ENCODE measurements at regions not wholly inside any gene's neighbourhood (a gene's known extent, or its start where the extent isn't known, plus 50 kb on each side); places are given as distances from the start of the nearest gene placed in this dataset.

DNA sequence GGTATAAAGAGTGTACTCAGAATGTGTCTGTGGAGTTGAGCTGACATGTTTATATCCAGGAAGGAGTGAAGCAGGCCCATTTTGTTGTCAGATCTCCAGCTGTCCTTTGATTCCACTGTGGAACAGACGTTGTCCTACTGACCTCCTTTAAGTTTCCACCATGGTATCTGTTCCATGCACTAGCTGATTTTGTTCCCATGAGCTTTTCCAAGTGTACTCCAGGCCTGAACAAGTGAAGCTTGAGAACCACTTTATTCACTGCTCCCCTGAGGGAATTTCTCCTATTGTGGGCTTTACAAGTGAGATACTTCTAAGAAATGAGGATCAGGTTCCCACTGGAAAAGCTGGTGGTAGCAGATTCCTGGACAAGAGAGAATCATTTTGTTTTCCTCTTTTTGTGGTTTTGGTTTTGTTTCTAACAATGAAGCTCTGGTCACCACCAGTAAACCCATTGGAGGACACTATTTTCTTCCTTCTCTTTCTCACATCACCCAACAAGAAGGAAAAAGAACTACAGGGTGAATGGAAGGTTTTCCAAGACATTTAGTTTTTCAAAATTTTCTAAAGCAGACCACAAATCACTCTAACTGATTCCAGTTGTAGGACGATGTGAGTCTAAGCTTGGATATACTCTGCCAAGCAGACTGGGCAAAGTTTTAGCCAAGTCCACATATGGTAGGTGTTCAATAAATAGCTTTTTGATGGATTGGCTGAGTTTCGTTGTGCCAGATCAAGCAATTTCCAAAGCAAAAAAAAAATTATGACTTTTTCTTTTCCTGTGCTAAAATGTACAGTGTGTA, 144.2 kb downstream of the JCAD start:
- BruUV-seq (replicated peaks) = no TSS peak
- Histone ChIP-seq H3K9me3 (replicated peaks; ENCODE audit: control insufficient read depth, insufficient read depth, low read depth, low read length) (no peaks in the 10 kb centered on the region), H3K9ac (ENCODE audit: insufficient read depth in 1 of 2, low read depth in 2 of 2, low read length in 2 of 2) (no peak overlapping the region), H3K9me1 (ENCODE audit: control insufficient read depth, insufficient read depth, low read length) (no peaks in the 10 kb centered on the region), H3K79me2 (ENCODE audit: control insufficient read depth, insufficient read depth, low read length) (no peaks in the 10 kb centered on the region), H3K27me3 (ENCODE audit: control insufficient read depth in 2 of 2, insufficient read depth in 2 of 2, low read length in 2 of 2) (peaks cover 2 to 3% of the 10 kb centered on the region in 2 experiments; a peak in 3 of 5 replicates), H3K4me3 (no peak overlapping the region), H3K27ac (ENCODE audit: extremely low read depth, low read depth, low read length) (no peak overlapping the region), H3K4me2 (ENCODE audit: insufficient read depth, low read length) (no peak overlapping the region), H2AFZ (ENCODE audit: low read depth, low read length) (no peak overlapping the region), H3K4me1 (replicated peaks in 1 of 2; ENCODE audit: control insufficient read depth in 2 of 2, insufficient read depth in 2 of 2, low read length in 2 of 2) (no peaks in the 10 kb centered on the region), H4K20me1 (replicated peaks; ENCODE audit: control insufficient read depth, insufficient read depth, low read length) (no peaks in the 10 kb centered on the region), H3K36me3 (ENCODE audit: control insufficient read depth, insufficient read depth, low read length) (no peaks in the 10 kb centered on the region)
- in situ Hi-C loops (cut with MboI) (no loop called here), intact Hi-C loops (cut with micrococcal nuclease) (no loop called here)
- POLR2A ChIA-PET = no interaction called here
- FAIRE-seq (no peak), DNase-seq (ENCODE audit: extremely low read depth in 1 of 4, low spot score in 3 of 4) (no peak), ATAC-seq (no peak)
- CTCF ChIA-PET (ENCODE audit: low intra/inter-chr PET ratio) = no interaction called here
- 2% methylated on average over 3 of the region's 3 CpGs for WGBS (ENCODE audit: insufficient coverage, low coverage, missing lambda C conversion rate)
- TF ChIP-seq GATAD2B (IDR thresholded peaks at IDR 0.05; ENCODE audit: borderline replicate concordance) = no peak
- no peak for TF ChIP-seq MAFK (IDR thresholded peaks at IDR 0.05; ENCODE audit: low read length)
- no peak for TF ChIP-seq TFAM (CRISPR knock-in tag; conservative IDR thresholded peaks at IDR 0.05)
- no peak for TF ChIP-seq MAZ (CRISPR knock-in tag; conservative IDR thresholded peaks at IDR 0.05 in 1 of 2, IDR thresholded peaks at IDR 0.05 in 1 of 2)
- no peak for TF ChIP-seq HDAC2 (IDR thresholded peaks at IDR 0.05)
- TF ChIP-seq, protein P1, sequence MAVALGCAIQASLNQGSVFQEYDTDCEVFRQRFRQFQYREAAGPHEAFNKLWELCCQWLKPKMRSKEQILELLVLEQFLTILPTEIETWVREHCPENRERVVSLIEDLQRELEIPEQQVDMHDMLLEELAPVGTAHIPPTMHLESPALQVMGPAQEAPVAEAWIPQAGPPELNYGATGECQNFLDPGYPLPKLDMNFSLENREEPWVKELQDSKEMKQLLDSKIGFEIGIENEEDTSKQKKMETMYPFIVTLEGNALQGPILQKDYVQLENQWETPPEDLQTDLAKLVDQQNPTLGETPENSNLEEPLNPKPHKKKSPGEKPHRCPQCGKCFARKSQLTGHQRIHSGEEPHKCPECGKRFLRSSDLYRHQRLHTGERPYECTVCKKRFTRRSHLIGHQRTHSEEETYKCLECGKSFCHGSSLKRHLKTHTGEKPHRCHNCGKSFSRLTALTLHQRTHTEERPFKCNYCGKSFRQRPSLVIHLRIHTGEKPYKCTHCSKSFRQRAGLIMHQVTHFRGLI (CRISPR knock-in tag; IDR thresholded peaks at IDR 0.05) = no peak
- TF ChIP-seq, protein P2, sequence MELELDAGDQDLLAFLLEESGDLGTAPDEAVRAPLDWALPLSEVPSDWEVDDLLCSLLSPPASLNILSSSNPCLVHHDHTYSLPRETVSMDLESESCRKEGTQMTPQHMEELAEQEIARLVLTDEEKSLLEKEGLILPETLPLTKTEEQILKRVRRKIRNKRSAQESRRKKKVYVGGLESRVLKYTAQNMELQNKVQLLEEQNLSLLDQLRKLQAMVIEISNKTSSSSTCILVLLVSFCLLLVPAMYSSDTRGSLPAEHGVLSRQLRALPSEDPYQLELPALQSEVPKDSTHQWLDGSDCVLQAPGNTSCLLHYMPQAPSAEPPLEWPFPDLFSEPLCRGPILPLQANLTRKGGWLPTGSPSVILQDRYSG (tag; conservative IDR thresholded peaks at IDR 0.05; ENCODE audit: low read depth) = no peak
- TF ChIP-seq ZNF24 (IDR thresholded peaks at IDR 0.05) = no peak
- TF ChIP-seq, protein P3, sequence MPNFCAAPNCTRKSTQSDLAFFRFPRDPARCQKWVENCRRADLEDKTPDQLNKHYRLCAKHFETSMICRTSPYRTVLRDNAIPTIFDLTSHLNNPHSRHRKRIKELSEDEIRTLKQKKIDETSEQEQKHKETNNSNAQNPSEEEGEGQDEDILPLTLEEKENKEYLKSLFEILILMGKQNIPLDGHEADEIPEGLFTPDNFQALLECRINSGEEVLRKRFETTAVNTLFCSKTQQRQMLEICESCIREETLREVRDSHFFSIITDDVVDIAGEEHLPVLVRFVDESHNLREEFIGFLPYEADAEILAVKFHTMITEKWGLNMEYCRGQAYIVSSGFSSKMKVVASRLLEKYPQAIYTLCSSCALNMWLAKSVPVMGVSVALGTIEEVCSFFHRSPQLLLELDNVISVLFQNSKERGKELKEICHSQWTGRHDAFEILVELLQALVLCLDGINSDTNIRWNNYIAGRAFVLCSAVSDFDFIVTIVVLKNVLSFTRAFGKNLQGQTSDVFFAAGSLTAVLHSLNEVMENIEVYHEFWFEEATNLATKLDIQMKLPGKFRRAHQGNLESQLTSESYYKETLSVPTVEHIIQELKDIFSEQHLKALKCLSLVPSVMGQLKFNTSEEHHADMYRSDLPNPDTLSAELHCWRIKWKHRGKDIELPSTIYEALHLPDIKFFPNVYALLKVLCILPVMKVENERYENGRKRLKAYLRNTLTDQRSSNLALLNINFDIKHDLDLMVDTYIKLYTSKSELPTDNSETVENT (CRISPR knock-in tag; IDR thresholded peaks at IDR 0.05) = no peak
- TF ChIP-seq TEAD1 (CRISPR knock-in tag; IDR thresholded peaks at IDR 0.05) = no peak
- no peak for TF ChIP-seq CHD2 (IDR thresholded peaks at IDR 0.05; ENCODE audit: low read depth, low read length)

All from K562 (cell line).